Panc1 (cell line): ENCODE measurements at regions not wholly inside any gene's neighbourhood (a gene's known extent, or its start where the extent isn't known, plus 50 kb on each side); places are given as distances from the start of the nearest gene placed in this dataset.

Experiments used
- ATAC-seq: fragments of 200-7000 bp; cut with Tn5 transposase; 2 replicates; pipeline ENCODE4 v1.9.1; 2020; ENCODE audit warnings: mild to moderate bottlenecking, moderate library complexity
- BruUV-seq: library from RNA; stranded (reverse); fragments of 400-500 nt; replicated peaks from 2 replicates; lab custom pipeline; 2021; lab: Mats Ljungman, UMichigan
- CTCF ChIA-PET: fragments of 300-600 bp; sonication (Branson Sonifier 250); formaldehyde crosslinking; loops from one replicate; lab custom pipeline; 2022; ENCODE audit warnings: antibody characterized with exemption; lab: Charles Lee
- POLR2A ChIA-PET: fragments of 300-600 bp; sonication (Branson Sonifier 250); formaldehyde crosslinking; loops from one replicate; lab custom pipeline; 2022; ENCODE audit warnings: antibody characterized with exemption; lab: Charles Lee
- DNase-seq: peaks from one replicate; pipeline ENCODE4 v3.0.0-alpha.2; 2010; ENCODE audit warnings: low read depth, low spot score
- H3K27ac ChIP-seq: 2 replicates; pipeline ENCODE4 v1.5.1; 2011; ENCODE audit warnings: mild to moderate bottlenecking, low read length, inconsistent platforms
- H3K27me3 ChIP-seq: fragments of 200-500 bp; sonication (Bioruptor generic); 2 replicates; pipeline ENCODE4 v1.6.0; 2014; ENCODE audit warnings: low read length, inconsistent platforms; ENCODE audit not compliant: control insufficient read depth, insufficient read depth
- H3K36me3 ChIP-seq: fragments of 200-500 bp; sonication (Bioruptor generic); 2 replicates; pipeline ENCODE4 v1.5.1; 2014; ENCODE audit warnings: inconsistent platforms, mild to moderate bottlenecking, low read length, moderate library complexity; ENCODE audit not compliant: control insufficient read depth, insufficient read depth
- H3K4me1 ChIP-seq: 2 replicates; pipeline ENCODE4 v1.5.1; 2011; ENCODE audit warnings: inconsistent platforms, mild to moderate bottlenecking, low read length, moderate library complexity; ENCODE audit not compliant: control insufficient read depth, insufficient read depth
- H3K4me3 ChIP-seq, 2 experiments: 2 replicates each; pipeline ENCODE4 v1.5.1; 2011 to 2012; ENCODE audit warnings: low read depth in 2 of 2, low read length in 2 of 2, mild to moderate bottlenecking in 2 of 2, inconsistent platforms in 1 of 2, moderate library complexity in 1 of 2
- H3K9me3 ChIP-seq: fragments of 200-500 bp; sonication (Bioruptor generic); 2 replicates; pipeline ENCODE4 v1.5.1; 2014; ENCODE audit warnings: low read depth, mild to moderate bottlenecking, inconsistent platforms, low read length, moderate library complexity; ENCODE audit not compliant: control insufficient read depth, insufficient read depth
- POLR2AphosphoS5 ChIP-seq: IDR thresholded peaks from 2 replicates; pipeline ENCODE4 v1.6.1; 2012; ENCODE audit warnings: mild to moderate bottlenecking, low read depth, low read length, moderate library complexity
- SIN3A ChIP-seq: IDR thresholded peaks from 2 replicates; pipeline ENCODE4 v1.6.1; 2012; ENCODE audit warnings: low read depth, mild to moderate bottlenecking, low read length, moderate library complexity, borderline replicate concordance; ENCODE audit not compliant: insufficient read depth
- TCF7L2 ChIP-seq: IDR thresholded peaks from 2 replicates; pipeline ENCODE4 v1.6.1; 2011; ENCODE audit warnings: mild to moderate bottlenecking, low read depth, low read length, inconsistent platforms
- in situ Hi-C: cut with HindIII; loops from 2 replicates; pipeline ENCODE4 v1.10.0; 2016; ENCODE audit warnings: low sequenced_read_pairs, low pct_unique_long_range_greater_than_20kb
- intact Hi-C: fragments of 100-400 bp; cut with micrococcal nuclease; formaldehyde crosslinking; loops from one replicate; pipeline ENCODE4 v1.10.0; 2022; ENCODE audit not compliant: unreplicated experiment
- TF ChIP-seq, protein P1 (sequence below), 2 experiments: IDR thresholded peaks; 2 replicates each; pipeline ENCODE4 v1.6.1; 2011 to 2012; ENCODE audit warnings: low read depth in 2 of 2, control low read depth in 1 of 2, low read length in 1 of 2, mild to moderate bottlenecking in 1 of 2, moderate library complexity in 1 of 2; ENCODE audit not compliant: insufficient read depth in 1 of 2
- TF ChIP-seq, protein P2 (sequence below): fragments of 450-650 bp; IDR thresholded peaks from 2 replicates; pipeline ENCODE4 v1.5.1; 2017; ENCODE audit warnings: mild to moderate bottlenecking

DNA sequence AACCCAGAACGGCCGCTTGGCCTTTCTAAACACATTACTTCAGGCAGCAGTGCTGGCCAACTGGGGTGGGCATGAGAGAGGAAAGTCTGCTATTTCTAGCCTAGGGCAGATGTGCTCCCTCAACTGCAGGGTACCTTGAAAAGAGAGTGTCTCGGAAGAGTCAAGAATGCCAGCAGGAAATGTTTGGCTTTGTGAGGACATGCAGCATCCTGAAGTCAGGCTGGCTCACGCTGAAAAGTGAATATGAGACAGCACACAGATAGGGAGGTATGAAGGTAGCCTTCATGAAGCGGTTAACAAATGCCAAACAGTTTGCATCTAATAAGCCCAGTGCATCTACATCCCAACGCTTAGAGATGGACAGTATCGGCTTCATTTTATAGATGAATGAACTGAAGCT, 65.0 kb upstream of the NCKAP5 start:
- no TSS peak for BruUV-seq
- POLR2A ChIA-PET = no interaction called here
- no peak overlapping the region for H3K4me3 ChIP-seq
- CTCF ChIA-PET = no interaction called here
- TF ChIP-seq, protein P1, sequence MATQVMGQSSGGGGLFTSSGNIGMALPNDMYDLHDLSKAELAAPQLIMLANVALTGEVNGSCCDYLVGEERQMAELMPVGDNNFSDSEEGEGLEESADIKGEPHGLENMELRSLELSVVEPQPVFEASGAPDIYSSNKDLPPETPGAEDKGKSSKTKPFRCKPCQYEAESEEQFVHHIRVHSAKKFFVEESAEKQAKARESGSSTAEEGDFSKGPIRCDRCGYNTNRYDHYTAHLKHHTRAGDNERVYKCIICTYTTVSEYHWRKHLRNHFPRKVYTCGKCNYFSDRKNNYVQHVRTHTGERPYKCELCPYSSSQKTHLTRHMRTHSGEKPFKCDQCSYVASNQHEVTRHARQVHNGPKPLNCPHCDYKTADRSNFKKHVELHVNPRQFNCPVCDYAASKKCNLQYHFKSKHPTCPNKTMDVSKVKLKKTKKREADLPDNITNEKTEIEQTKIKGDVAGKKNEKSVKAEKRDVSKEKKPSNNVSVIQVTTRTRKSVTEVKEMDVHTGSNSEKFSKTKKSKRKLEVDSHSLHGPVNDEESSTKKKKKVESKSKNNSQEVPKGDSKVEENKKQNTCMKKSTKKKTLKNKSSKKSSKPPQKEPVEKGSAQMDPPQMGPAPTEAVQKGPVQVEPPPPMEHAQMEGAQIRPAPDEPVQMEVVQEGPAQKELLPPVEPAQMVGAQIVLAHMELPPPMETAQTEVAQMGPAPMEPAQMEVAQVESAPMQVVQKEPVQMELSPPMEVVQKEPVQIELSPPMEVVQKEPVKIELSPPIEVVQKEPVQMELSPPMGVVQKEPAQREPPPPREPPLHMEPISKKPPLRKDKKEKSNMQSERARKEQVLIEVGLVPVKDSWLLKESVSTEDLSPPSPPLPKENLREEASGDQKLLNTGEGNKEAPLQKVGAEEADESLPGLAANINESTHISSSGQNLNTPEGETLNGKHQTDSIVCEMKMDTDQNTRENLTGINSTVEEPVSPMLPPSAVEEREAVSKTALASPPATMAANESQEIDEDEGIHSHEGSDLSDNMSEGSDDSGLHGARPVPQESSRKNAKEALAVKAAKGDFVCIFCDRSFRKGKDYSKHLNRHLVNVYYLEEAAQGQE (IDR thresholded peaks at IDR 0.05; ENCODE audit: insufficient read depth in 1 of 2, low read depth in 2 of 2, low read length in 1 of 2) = no peak
- TF ChIP-seq SIN3A = no peak
- TF ChIP-seq TCF7L2 = no peak
- TF ChIP-seq POLR2AphosphoS5 = no peak
- TF ChIP-seq, protein P2, sequence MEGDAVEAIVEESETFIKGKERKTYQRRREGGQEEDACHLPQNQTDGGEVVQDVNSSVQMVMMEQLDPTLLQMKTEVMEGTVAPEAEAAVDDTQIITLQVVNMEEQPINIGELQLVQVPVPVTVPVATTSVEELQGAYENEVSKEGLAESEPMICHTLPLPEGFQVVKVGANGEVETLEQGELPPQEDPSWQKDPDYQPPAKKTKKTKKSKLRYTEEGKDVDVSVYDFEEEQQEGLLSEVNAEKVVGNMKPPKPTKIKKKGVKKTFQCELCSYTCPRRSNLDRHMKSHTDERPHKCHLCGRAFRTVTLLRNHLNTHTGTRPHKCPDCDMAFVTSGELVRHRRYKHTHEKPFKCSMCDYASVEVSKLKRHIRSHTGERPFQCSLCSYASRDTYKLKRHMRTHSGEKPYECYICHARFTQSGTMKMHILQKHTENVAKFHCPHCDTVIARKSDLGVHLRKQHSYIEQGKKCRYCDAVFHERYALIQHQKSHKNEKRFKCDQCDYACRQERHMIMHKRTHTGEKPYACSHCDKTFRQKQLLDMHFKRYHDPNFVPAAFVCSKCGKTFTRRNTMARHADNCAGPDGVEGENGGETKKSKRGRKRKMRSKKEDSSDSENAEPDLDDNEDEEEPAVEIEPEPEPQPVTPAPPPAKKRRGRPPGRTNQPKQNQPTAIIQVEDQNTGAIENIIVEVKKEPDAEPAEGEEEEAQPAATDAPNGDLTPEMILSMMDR = no peak
- H3K4me1 ChIP-seq = no peaks in the 10 kb centered on the region
- no peaks in the 10 kb centered on the region for H3K9me3 ChIP-seq
- in situ Hi-C loops = no loop called here
- ATAC-seq (no peak), DNase-seq (no peak)
- no peak overlapping the region for H3K27ac ChIP-seq
- no peaks in the 10 kb centered on the region for H3K27me3 ChIP-seq
- no peaks in the 10 kb centered on the region; the same call in 1 of the 2 replicates for H3K36me3 ChIP-seq
- intact Hi-C loops = no loop called here

DNA sequence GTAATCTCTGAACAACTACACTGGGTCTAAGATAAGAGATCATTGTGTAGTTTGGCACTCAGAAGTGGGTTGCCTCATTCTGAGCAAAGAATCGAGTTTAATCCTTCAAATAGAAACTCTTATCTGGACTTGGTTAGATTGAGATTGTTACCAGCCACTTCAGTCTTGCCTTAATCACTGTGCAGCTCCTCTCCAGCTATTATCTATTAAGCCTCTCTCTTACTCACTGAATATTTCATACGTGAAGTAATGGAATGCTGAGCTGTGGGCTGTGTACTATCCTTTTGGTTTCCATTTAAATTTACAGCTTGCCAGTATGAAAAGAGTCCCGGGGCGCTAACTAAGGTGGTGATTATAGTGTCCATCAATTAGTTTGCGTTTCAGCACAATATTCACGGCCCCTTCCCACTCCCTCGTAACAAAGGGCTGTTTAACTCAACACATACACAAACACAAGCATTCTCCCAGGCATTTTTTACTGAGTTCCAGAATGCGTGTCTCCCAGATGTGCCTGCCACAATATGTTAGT, 65.7 kb upstream of the NCKAP5 start:
- Histone ChIP-seq H3K4me3 (no peak overlapping the region), H3K4me1 (no peaks in the 10 kb centered on the region), H3K27ac (no peak overlapping the region), H3K36me3 (no peaks in the 10 kb centered on the region; the same call in 1 of the 2 replicates), H3K9me3 (no peaks in the 10 kb centered on the region), H3K27me3 (no peaks in the 10 kb centered on the region)
- ChIA-PET POLR2A (no interaction called here), CTCF (no interaction called here)
- TF ChIP-seq, protein P2 = no peak
- no peak for TF ChIP-seq SIN3A
- TF ChIP-seq, protein P1 (IDR thresholded peaks at IDR 0.05; ENCODE audit: insufficient read depth in 1 of 2, low read depth in 2 of 2, low read length in 1 of 2) = no peak
- no TSS peak for BruUV-seq
- DNase-seq (no peak), ATAC-seq (no peak)
- intact Hi-C loops (no loop called here), in situ Hi-C loops (no loop called here)
